ENCODE measurements at regions not wholly inside any gene's neighbourhood (a gene's known extent, or its start where the extent isn't known, plus 50 kb on each side); places are given as distances from the start of the nearest gene placed in this dataset.

DNA sequence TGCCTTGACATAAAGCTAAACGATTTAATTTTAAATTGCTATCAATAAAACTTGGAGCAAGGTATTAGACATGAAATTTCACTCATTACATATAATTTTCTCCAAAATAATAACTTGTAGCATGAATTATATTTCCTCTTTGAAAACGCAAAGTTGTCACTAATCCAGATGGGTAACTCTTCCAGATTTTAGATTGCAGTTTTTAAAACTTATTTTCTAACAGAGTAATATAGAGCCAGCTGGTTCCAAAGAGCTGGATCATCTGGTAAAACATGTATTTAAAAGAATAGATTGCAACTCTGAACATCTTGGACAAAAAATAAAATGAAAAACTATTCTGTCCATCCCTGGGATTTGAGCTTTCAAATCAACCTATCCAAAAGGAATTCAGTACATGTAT, 238.2 kb upstream of the INTU start:
- TF ChIP-seq, protein P1, sequence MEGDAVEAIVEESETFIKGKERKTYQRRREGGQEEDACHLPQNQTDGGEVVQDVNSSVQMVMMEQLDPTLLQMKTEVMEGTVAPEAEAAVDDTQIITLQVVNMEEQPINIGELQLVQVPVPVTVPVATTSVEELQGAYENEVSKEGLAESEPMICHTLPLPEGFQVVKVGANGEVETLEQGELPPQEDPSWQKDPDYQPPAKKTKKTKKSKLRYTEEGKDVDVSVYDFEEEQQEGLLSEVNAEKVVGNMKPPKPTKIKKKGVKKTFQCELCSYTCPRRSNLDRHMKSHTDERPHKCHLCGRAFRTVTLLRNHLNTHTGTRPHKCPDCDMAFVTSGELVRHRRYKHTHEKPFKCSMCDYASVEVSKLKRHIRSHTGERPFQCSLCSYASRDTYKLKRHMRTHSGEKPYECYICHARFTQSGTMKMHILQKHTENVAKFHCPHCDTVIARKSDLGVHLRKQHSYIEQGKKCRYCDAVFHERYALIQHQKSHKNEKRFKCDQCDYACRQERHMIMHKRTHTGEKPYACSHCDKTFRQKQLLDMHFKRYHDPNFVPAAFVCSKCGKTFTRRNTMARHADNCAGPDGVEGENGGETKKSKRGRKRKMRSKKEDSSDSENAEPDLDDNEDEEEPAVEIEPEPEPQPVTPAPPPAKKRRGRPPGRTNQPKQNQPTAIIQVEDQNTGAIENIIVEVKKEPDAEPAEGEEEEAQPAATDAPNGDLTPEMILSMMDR (IDR thresholded peaks at IDR 0.05 in 2 of 3, conservative IDR thresholded peaks at IDR 0.05 in 1 of 3; ENCODE audit: control insufficient read depth in 2 of 3, extremely low read depth in 1 of 3, insufficient read depth in 1 of 3, low read depth in 3 of 3, low read length in 3 of 3): no peak
- no peak for TF ChIP-seq FOS (IDR thresholded peaks at IDR 0.05; ENCODE audit: borderline replicate concordance, extremely low read depth, insufficient read length)
- TF ChIP-seq CREM (IDR thresholded peaks at IDR 0.05; ENCODE audit: low read depth): no peak
- TF ChIP-seq MYC (IDR thresholded peaks at IDR 0.05; ENCODE audit: insufficient read depth, insufficient read length, insufficient replicate concordance, low read length, severe bottlenecking): no peak
- TF ChIP-seq POLR2AphosphoS5 (IDR thresholded peaks at IDR 0.05; ENCODE audit: low read length): no peak
- no peak for TF ChIP-seq BMI1 (IDR thresholded peaks at IDR 0.05; ENCODE audit: borderline replicate concordance)
- TF ChIP-seq, protein P2, sequence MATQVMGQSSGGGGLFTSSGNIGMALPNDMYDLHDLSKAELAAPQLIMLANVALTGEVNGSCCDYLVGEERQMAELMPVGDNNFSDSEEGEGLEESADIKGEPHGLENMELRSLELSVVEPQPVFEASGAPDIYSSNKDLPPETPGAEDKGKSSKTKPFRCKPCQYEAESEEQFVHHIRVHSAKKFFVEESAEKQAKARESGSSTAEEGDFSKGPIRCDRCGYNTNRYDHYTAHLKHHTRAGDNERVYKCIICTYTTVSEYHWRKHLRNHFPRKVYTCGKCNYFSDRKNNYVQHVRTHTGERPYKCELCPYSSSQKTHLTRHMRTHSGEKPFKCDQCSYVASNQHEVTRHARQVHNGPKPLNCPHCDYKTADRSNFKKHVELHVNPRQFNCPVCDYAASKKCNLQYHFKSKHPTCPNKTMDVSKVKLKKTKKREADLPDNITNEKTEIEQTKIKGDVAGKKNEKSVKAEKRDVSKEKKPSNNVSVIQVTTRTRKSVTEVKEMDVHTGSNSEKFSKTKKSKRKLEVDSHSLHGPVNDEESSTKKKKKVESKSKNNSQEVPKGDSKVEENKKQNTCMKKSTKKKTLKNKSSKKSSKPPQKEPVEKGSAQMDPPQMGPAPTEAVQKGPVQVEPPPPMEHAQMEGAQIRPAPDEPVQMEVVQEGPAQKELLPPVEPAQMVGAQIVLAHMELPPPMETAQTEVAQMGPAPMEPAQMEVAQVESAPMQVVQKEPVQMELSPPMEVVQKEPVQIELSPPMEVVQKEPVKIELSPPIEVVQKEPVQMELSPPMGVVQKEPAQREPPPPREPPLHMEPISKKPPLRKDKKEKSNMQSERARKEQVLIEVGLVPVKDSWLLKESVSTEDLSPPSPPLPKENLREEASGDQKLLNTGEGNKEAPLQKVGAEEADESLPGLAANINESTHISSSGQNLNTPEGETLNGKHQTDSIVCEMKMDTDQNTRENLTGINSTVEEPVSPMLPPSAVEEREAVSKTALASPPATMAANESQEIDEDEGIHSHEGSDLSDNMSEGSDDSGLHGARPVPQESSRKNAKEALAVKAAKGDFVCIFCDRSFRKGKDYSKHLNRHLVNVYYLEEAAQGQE (IDR thresholded peaks at IDR 0.05; ENCODE audit: low read depth, low read length): no peak
- TF ChIP-seq RELA (IDR thresholded peaks at IDR 0.05; ENCODE audit: borderline replicate concordance, partially characterized antibody): no peak
